H9 (cell line): ENCODE measurements at regions not wholly inside any gene's neighbourhood (a gene's known extent, or its start where the extent isn't known, plus 50 kb on each side); places are given as distances from the start of the nearest gene placed in this dataset.

Source experiments
- DNase-seq: peaks from one replicate; pipeline ENCODE4 v3.0.0-alpha.2; 2017
- H2AFZ ChIP-seq: one replicate; pipeline ENCODE4 v1.6.1; 2013; ENCODE audit warnings: mild to moderate bottlenecking, low read length, control low read depth, moderate library complexity
- H2AK5ac ChIP-seq: 2 replicates; pipeline ENCODE4 v1.6.1; 2013; ENCODE audit warnings: low read length, control low read depth, mixed read lengths; ENCODE audit not compliant: insufficient read length
- H2BK120ac ChIP-seq: one replicate; pipeline ENCODE4 v1.6.1; 2013; ENCODE audit warnings: low read depth, mild to moderate bottlenecking, low read length, control low read depth, inconsistent platforms; ENCODE audit not compliant: poor library complexity, severe bottlenecking
- H2BK12ac ChIP-seq: 2 replicates; pipeline ENCODE4 v1.6.1; 2013; ENCODE audit warnings: low read length, control low read depth, mixed read lengths, low read depth; ENCODE audit not compliant: insufficient read length
- H2BK15ac ChIP-seq: 2 replicates; pipeline ENCODE4 v1.6.1; 2013; ENCODE audit warnings: low read depth, low read length, control low read depth
- H2BK20ac ChIP-seq: one replicate; pipeline ENCODE4 v1.6.1; 2013; ENCODE audit warnings: low read depth, mild to moderate bottlenecking, low read length, control low read depth, inconsistent platforms; ENCODE audit not compliant: poor library complexity, severe bottlenecking
- H2BK5ac ChIP-seq: 2 replicates; pipeline ENCODE4 v1.6.1; 2013; ENCODE audit warnings: low read length, control low read depth, mixed read lengths; ENCODE audit not compliant: insufficient read length
- H3K14ac ChIP-seq: 2 replicates; pipeline ENCODE4 v1.6.1; 2013; ENCODE audit warnings: low read length, control low read depth; ENCODE audit not compliant: insufficient read depth
- H3K18ac ChIP-seq: 2 replicates; pipeline ENCODE4 v1.6.1; 2013; ENCODE audit warnings: low read depth, mild to moderate bottlenecking, mixed read lengths, low read length, control low read depth; ENCODE audit not compliant: insufficient read length
- H3K23ac ChIP-seq: 2 replicates; pipeline ENCODE4 v1.6.1; 2013; ENCODE audit warnings: low read length, control low read depth, mixed read lengths, low read depth; ENCODE audit not compliant: insufficient read length
- H3K23me2 ChIP-seq: 2 replicates; pipeline ENCODE4 v1.6.1; 2013; ENCODE audit warnings: low read depth, mild to moderate bottlenecking, mixed read lengths, low read length, control low read depth; ENCODE audit not compliant: insufficient read length, poor library complexity, severe bottlenecking
- H3K27ac ChIP-seq: 2 replicates; pipeline ENCODE4 v1.5.1; 2013; ENCODE audit warnings: low read length, control low read depth, mixed read lengths, low read depth; ENCODE audit not compliant: insufficient read length
- H3K27me3 ChIP-seq: 2 replicates; pipeline ENCODE4 v1.6.1; 2013; ENCODE audit warnings: low read length, control low read depth, inconsistent platforms; ENCODE audit not compliant: insufficient read depth
- H3K4ac ChIP-seq: 2 replicates; pipeline ENCODE4 v1.6.1; 2013; ENCODE audit warnings: low read depth, mild to moderate bottlenecking, control low read depth, inconsistent platforms, low read length, moderate library complexity
- H3K4me1 ChIP-seq: 2 replicates; pipeline ENCODE4 v1.6.1; 2013; ENCODE audit warnings: low read length, control low read depth, inconsistent platforms; ENCODE audit not compliant: insufficient read depth
- H3K4me2 ChIP-seq: 2 replicates; pipeline ENCODE4 v1.6.1; 2013; ENCODE audit warnings: low read length, control low read depth, mixed read lengths; ENCODE audit not compliant: insufficient read length, insufficient read depth
- H3K56ac ChIP-seq: 2 replicates; pipeline ENCODE4 v1.6.1; 2013; ENCODE audit warnings: low read depth, mild to moderate bottlenecking, mixed read lengths, low read length, control low read depth; ENCODE audit not compliant: insufficient read length
- H3K79me1 ChIP-seq: 2 replicates; pipeline ENCODE4 v1.6.1; 2013; ENCODE audit warnings: low read depth, mild to moderate bottlenecking, moderate library complexity, low read length, control low read depth, inconsistent platforms; ENCODE audit not compliant: insufficient read depth, poor library complexity, severe bottlenecking
- H3K79me2 ChIP-seq: 2 replicates; pipeline ENCODE4 v1.6.1; 2013; ENCODE audit warnings: low read length, control low read depth, inconsistent platforms; ENCODE audit not compliant: insufficient read depth
- H3K9ac ChIP-seq: 2 replicates; pipeline ENCODE4 v1.6.1; 2013; ENCODE audit warnings: low read length, control low read depth, mixed read lengths; ENCODE audit not compliant: insufficient read length; ENCODE audit errors: extremely low read depth
- H3K9me3 ChIP-seq: one replicate; pipeline ENCODE4 v1.6.1; 2013; ENCODE audit warnings: low read depth, low read length, inconsistent platforms; ENCODE audit not compliant: control insufficient read depth
- H3T11ph ChIP-seq: one replicate; pipeline ENCODE4 v1.6.1; 2013; ENCODE audit warnings: mild to moderate bottlenecking, low read length, control low read depth, inconsistent platforms
- H4K20me1 ChIP-seq: one replicate; pipeline ENCODE4 v1.6.1; 2013; ENCODE audit not compliant: control insufficient read depth, insufficient read length, insufficient read depth
- H4K5ac ChIP-seq: 2 replicates; pipeline ENCODE4 v1.6.1; 2013; ENCODE audit warnings: low read depth, mild to moderate bottlenecking, mixed read lengths, low read length, control low read depth; ENCODE audit not compliant: insufficient read length
- H4K8ac ChIP-seq: replicated peaks from 2 replicates; pipeline ENCODE4 v1.6.1; 2013; ENCODE audit warnings: low read length, control low read depth, mixed read lengths, low read depth; ENCODE audit not compliant: insufficient read length
- H4K91ac ChIP-seq: 2 replicates; pipeline ENCODE4 v1.6.1; 2013; ENCODE audit warnings: low read depth, mild to moderate bottlenecking, moderate library complexity, mixed read lengths, low read length, control low read depth; ENCODE audit not compliant: insufficient read length
- H3K27ac Mint-ChIP-seq, 3 experiments: 2 replicates in 2 of 3; 3 replicates in 1 of 3; pipeline ENCODE4 v1.8.0; 2020 to 2021; ENCODE audit warnings: mixed read lengths in 3 of 3, mild to moderate bottlenecking in 1 of 3, moderate library complexity in 1 of 3
- H3K27me3 Mint-ChIP-seq: 2 replicates; pipeline ENCODE4 v1.8.0; 2021; ENCODE audit warnings: low read depth, mild to moderate bottlenecking, moderate library complexity, mixed read lengths
- H3K36me3 Mint-ChIP-seq, 3 experiments: 2 replicates in 2 of 3; 3 replicates in 1 of 3; pipeline ENCODE4 v1.8.0; 2020 to 2021; ENCODE audit warnings: low read depth in 3 of 3, mixed read lengths in 3 of 3; ENCODE audit not compliant: insufficient read depth in 1 of 3
- H3K4me1 Mint-ChIP-seq, 2 experiments: 2 replicates each; pipeline ENCODE4 v1.8.0; 2020; ENCODE audit warnings: mixed read lengths in 2 of 2
- H3K4me3 Mint-ChIP-seq, 2 experiments: 2 replicates in 1 of 2; 3 replicates in 1 of 2; pipeline ENCODE4 v1.8.0; 2020 to 2021; ENCODE audit warnings: mild to moderate bottlenecking in 2 of 2, mixed read lengths in 2 of 2, moderate library complexity in 1 of 2
- H3K9me3 Mint-ChIP-seq, 2 experiments: 2 replicates in 1 of 2; 3 replicates in 1 of 2; pipeline ENCODE4 v1.8.0; 2020; ENCODE audit warnings: mild to moderate bottlenecking in 2 of 2, mixed read lengths in 2 of 2, moderate library complexity in 1 of 2
- CTCF ChIP-seq: fragments of 200-600 bp; sonication (generic); conservative IDR thresholded peaks from 3 replicates; pipeline ENCODE4 v1.8.0; 2021; ENCODE audit warnings: antibody characterized with exemption, mild to moderate bottlenecking
- WGBS: extraction: QIAGEN DNeasy Blood & Tissue Kit; methylation state at CpG from one replicate; pipeline ENCODE4 v1.1.7; 2013; ENCODE audit warnings: missing lambda C conversion rate, low lambda C conversion rate, mixed read lengths; ENCODE audit not compliant: insufficient read length; ENCODE audit errors: extremely low coverage; 5-methylcytosine and 5-hydroxymethylcytosine counted together

GRCh38 chr18:26689226-26689879, 141.0 kb upstream of the KCTD1 start:
- Histone ChIP-seq H2BK15ac (no peak overlapping the region), H3K79me1 (no peaks in the 10 kb centered on the region), H3K4me2 (no peak overlapping the region), H3K27me3 (no peaks in the 10 kb centered on the region), H3K9ac (no peak overlapping the region), H3K18ac (no peak overlapping the region), H4K91ac (no peak overlapping the region), H3K23me2 (no peaks in the 10 kb centered on the region), H2BK5ac (no peak overlapping the region), H2BK12ac (no peak overlapping the region), H4K5ac (no peak overlapping the region), H3K14ac (no peak overlapping the region), H2AFZ (no peak overlapping the region), H3T11ph (no peak overlapping the region), H3K79me2 (no peaks in the 10 kb centered on the region), H2BK120ac (no peak overlapping the region), H4K20me1 (no peaks in the 10 kb centered on the region), H2BK20ac (no peak overlapping the region), H3K9me3 (no peaks in the 10 kb centered on the region), H3K4me1 (no peaks in the 10 kb centered on the region), H3K56ac (no peak overlapping the region), H2AK5ac (no peak overlapping the region), H3K23ac (no peak overlapping the region), H4K8ac (no peak overlapping the region), H3K4ac (no peak overlapping the region), H3K27ac (no peak overlapping the region)
- DNase-seq = no peak
- no CpG with 5 or more reads among the region's 7 CpGs for WGBS
- Mint-ChIP-seq H3K9me3 (peaks cover 3 to 10% of the 10 kb centered on the region in 2 experiments; a peak in 4 of 5 replicates), H3K4me1 (peaks cover 23 to 28% of the 10 kb centered on the region in 2 experiments), H3K4me3 (no peak overlapping the region), H3K36me3 (peaks cover 0 to 3% (median 1%) of the 10 kb centered on the region in 3 experiments; a peak in 1 of 7 replicates), H3K27ac (no peak overlapping the region), H3K27me3 (peaks cover 6% of the 10 kb centered on the region)
- no peak for TF ChIP-seq CTCF
